Fibroblast of mammary gland (primary cell): ENCODE measurements at regions not wholly inside any gene's neighbourhood (a gene's known extent, or its start where the extent isn't known, plus 50 kb on each side); places are given as distances from the start of the nearest gene placed in this dataset.

ENCODE experiments used
- DNase-seq: peaks from one replicate; pipeline ENCODE4 v3.0.0-alpha.2; 2010; ENCODE audit warnings: low read depth
- H3K4me3 ChIP-seq: 2 replicates; pipeline ENCODE4 v1.5.1; 2011; ENCODE audit warnings: low read depth, mild to moderate bottlenecking, low read length, moderate library complexity; ENCODE audit not compliant: control insufficient read depth
- TF ChIP-seq, protein P1 (sequence below): conservative IDR thresholded peaks from 2 replicates; pipeline ENCODE4 v1.5.1; 2011; ENCODE audit warnings: low read depth, low read length, inconsistent platforms; ENCODE audit not compliant: control insufficient read depth, insufficient read depth

DNA sequence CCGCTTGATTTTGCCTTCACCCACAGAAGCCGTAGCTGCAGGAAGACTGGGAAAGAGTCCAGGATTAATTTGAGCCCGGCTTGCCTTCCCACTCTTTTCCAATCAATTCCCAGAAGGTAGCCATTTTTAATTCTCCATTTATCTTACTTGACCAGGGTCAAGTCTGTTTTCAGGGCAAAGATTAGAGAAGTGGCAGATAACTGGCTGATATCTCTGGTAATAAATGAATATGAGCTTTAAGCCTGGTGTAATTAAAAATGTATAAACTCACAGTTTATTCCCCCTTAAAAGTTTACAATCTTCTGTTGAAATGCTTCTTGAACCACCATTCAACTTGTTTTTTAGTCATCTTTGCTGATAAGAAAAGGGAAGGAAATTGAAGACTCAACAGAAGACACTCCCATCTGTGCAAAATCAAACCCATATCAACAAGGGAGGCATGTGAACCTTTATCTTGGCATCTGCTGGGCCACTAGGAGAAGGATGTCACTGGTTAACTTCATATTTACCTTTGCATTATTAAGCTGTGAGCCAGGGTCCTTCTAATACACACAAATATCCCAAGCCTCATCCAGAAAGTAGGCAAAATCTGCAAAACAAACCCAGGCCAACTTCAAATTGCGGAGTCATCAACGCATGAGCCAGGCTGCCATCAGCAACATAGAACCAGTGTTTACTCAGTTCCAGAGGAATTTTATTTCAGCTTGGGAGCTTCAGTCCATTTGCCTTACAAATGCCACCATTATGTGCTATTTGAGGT is 314.6 kb upstream of the MAF start:
- DNase-seq = no peak
- H3K4me3 ChIP-seq = no peak overlapping the region
- TF ChIP-seq, protein P1, sequence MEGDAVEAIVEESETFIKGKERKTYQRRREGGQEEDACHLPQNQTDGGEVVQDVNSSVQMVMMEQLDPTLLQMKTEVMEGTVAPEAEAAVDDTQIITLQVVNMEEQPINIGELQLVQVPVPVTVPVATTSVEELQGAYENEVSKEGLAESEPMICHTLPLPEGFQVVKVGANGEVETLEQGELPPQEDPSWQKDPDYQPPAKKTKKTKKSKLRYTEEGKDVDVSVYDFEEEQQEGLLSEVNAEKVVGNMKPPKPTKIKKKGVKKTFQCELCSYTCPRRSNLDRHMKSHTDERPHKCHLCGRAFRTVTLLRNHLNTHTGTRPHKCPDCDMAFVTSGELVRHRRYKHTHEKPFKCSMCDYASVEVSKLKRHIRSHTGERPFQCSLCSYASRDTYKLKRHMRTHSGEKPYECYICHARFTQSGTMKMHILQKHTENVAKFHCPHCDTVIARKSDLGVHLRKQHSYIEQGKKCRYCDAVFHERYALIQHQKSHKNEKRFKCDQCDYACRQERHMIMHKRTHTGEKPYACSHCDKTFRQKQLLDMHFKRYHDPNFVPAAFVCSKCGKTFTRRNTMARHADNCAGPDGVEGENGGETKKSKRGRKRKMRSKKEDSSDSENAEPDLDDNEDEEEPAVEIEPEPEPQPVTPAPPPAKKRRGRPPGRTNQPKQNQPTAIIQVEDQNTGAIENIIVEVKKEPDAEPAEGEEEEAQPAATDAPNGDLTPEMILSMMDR = no peak

DNA sequence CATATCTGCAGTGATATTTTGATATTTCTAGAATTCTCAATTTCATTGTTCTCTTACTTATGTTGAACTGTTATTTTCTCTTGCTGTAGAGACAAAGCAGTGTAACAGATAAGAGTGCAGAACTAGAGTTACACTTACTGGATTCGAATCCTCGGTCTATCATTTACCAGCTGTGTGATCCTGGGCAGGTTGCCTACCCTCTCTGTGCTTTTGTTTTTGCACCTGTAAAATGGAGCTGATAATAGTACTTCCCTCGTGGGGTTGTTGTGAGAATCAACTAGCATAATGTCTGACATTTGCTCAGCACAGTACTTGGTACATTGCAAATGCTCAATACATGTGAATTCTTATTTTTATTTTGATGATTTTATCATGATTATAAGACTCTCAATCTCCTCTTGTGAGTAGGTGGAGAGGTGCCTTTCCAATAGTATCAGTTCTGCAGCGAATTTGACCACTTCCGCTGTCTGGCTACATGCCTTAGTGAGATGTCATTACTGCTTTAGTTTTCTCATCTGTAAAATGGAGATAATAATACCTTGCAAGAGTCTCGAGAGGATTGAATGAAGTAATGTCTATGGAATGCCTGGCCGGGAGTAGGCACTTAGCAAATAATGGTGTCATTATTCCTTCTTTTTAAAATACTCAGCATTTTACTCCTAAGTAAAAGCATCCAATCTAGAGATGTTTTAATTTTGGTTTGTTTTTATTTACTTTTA is 312.2 kb upstream of the MAF start:
- TF ChIP-seq, protein P1 = no peak
- no peak overlapping the region for H3K4me3 ChIP-seq
- DNase-seq = no peak

DNA sequence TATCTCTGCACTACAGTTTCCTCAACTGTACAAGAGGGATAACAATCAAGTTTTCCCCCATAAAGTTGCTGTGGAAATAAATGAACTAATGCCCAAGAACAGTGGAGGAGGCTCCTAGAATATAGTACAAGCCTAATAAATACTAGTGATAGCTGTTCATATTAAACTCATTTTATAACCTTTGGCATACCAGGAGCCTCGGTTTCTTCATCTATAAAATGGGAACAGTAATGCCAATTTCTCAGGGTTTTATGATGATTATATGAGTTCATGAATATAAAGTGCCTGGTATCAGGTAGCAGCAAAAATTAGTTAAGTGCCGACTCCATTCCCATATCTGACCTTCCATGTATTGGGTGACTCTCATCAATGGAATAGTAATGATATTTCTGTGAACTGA is 311.1 kb upstream of the MAF start:
- no peak for DNase-seq
- H3K4me3 ChIP-seq = no peak overlapping the region
- TF ChIP-seq, protein P1 = no peak

DNA sequence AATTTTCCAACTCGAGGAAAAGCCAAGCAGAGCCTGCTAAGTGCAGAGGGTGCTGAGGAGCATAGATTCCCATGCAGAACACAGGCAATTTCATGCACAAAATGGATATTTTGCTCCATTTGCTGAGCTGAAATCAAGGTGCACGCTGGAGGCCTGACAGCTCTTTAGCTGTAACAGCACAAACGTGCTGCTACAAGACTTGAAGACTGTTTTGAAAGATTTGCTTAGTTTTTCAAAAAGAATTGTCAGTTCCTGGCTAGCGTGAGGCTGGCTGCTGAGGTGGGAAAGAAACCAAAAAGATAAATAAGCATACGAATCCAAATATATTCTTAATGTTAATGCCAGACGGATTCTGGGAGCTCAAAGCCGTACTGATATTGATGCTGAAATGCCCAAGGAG is 309.0 kb upstream of the MAF start:
- TF ChIP-seq, protein P1 = no peak
- DNase-seq = no peak
- no peak overlapping the region for H3K4me3 ChIP-seq

DNA sequence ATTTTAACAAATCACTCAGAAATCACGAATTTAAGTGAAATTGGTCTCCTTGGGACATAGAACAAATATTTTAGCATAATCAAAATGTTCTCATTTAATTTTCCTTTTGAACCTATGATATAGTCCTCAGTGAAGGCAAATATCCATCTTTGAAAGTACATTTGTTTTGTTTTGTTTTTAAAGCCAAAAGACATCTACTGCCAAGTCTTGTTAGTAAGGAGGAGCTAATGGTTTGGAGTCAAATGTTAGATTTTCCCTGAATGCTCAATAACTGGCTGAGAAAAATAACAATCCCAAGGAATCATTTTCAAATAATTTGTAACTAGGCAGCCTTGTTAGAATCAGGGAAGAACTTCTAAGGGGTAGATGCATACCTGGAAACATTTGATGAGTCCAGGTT is 302.9 kb upstream of the MAF start:
- no peak for DNase-seq
- TF ChIP-seq, protein P1 = no peak
- no peak overlapping the region for H3K4me3 ChIP-seq

DNA sequence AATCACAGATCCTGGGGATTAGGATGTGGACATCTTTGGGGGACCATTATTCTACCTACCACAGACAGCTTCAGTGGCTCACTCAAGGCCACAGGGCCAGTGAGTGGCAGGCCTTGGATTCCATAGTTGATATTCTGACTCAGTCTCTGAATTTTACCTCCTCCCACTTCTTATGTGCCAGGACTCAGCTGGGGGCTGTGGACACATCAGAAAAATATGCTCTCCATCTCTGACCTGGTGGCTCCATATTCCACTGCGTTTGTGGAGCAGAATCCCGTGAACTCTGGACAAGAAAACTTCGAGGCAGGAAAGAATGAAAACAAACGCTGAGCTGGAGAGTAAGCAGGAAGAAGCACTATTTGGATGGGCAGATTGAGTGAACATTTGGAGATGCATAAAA is 301.8 kb upstream of the MAF start:
- no peak overlapping the region for H3K4me3 ChIP-seq
- TF ChIP-seq, protein P1 = no peak
- DNase-seq = no peak

DNA sequence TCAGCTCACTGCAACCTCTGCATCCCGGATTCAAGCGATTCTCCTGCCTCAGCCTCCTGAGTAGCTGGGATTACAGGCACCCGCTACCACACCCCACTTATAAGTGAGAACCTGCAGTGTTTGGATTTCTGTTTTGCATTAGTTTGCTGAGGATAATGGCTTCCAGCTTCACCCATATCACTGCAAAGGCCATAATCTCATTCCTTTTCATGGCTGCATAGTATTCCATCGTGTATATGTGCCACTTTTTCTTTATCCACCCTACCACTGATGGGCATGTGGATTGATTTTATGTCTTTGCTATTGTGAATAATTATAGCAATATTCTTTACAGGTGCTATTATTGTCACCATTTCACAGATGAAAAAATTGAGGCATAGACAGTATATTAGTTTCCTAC is 301.0 kb upstream of the MAF start:
- no peak for DNase-seq
- TF ChIP-seq, protein P1 = no peak
- no peak overlapping the region for H3K4me3 ChIP-seq
